CD14-positive monocyte (primary cell): ENCODE measurements at regions not wholly inside any gene's neighbourhood (a gene's known extent, or its start where the extent isn't known, plus 50 kb on each side); places are given as distances from the start of the nearest gene placed in this dataset.

ENCODE experiments used
- DNase-seq, 3 donors: peaks; one replicate each; pipeline ENCODE4 v3.0.0-alpha.2; 2011 to 2022
- H2AFZ ChIP-seq: 2 replicates; pipeline ENCODE4 v1.6.0; 2012; ENCODE audit warnings: mild to moderate bottlenecking, low read depth, low read length, inconsistent platforms; ENCODE audit not compliant: insufficient read depth, poor library complexity, severe bottlenecking
- H3K27ac ChIP-seq, 2 donors: 1 replicate in 1 of 2; 2 replicates in 1 of 2; pipeline ENCODE4 v1.5.1; 2012 to 2013; ENCODE audit warnings: low read length in 2 of 2, control low read depth in 1 of 2, inconsistent platforms in 1 of 2, low read depth in 1 of 2, mild to moderate bottlenecking in 1 of 2
- H3K27me3 ChIP-seq, 2 donors: one replicate each; pipeline versions ENCODE4 v1.6.0 to v1.6.1; 2011 to 2013; ENCODE audit warnings: low read length in 2 of 2; ENCODE audit not compliant: control insufficient read depth in 2 of 2, insufficient read depth in 2 of 2
- H3K36me3 ChIP-seq, 2 donors: replicated peaks in 1 of 2; 1 replicate in 1 of 2; 2 replicates in 1 of 2; pipeline versions ENCODE4 v1.5.1 to v1.6.1; 2012 to 2013; ENCODE audit warnings: low read length in 2 of 2, control low read depth in 1 of 2, inconsistent platforms in 1 of 2, mild to moderate bottlenecking in 1 of 2; ENCODE audit not compliant: insufficient read depth in 2 of 2, control insufficient read depth in 1 of 2
- H3K4me1 ChIP-seq, 2 donors: 1 replicate in 1 of 2; 2 replicates in 1 of 2; pipeline versions ENCODE4 v1.5.1 to v1.6.1; 2012 to 2013; ENCODE audit warnings: low read length in 2 of 2, control low read depth in 1 of 2, inconsistent platforms in 1 of 2, mild to moderate bottlenecking in 1 of 2, moderate library complexity in 1 of 2; ENCODE audit not compliant: insufficient read depth in 2 of 2, control insufficient read depth in 1 of 2
- H3K4me2 ChIP-seq: replicated peaks from 2 replicates; pipeline ENCODE3; 2012; ENCODE audit warnings: low read length, moderate library complexity, mild to moderate bottlenecking; ENCODE audit not compliant: poor library complexity, severe bottlenecking; ENCODE audit errors: extremely low read depth
- H3K4me3 ChIP-seq, 3 experiments: fragments of 200-600 bp in 1 of 3; sonication (generic) in 1 of 3; replicated peaks in 1 of 3; 1 replicate in 2 of 3; 2 replicates in 1 of 3; pipeline ENCODE4 v1.5.1; 2011 to 2013; ENCODE audit warnings: low read length in 3 of 3, mild to moderate bottlenecking in 3 of 3, control low read depth in 2 of 3, low read depth in 2 of 3, inconsistent platforms in 1 of 3, moderate library complexity in 1 of 3
- H3K79me2 ChIP-seq: 2 replicates; pipeline ENCODE4 v1.6.0; 2012; ENCODE audit warnings: mild to moderate bottlenecking, control low read depth, inconsistent platforms, low read length, moderate library complexity; ENCODE audit not compliant: insufficient read depth
- H3K9ac ChIP-seq: 2 replicates; pipeline ENCODE4 v1.6.0; 2017; ENCODE audit warnings: low read length, mild to moderate bottlenecking; ENCODE audit not compliant: insufficient read depth, poor library complexity, severe bottlenecking
- H3K9me3 ChIP-seq, 2 donors: replicated peaks in 1 of 2; 1 replicate in 1 of 2; 2 replicates in 1 of 2; pipeline versions ENCODE4 v1.5.1 to v1.6.1; 2012 to 2013; ENCODE audit warnings: low read length in 2 of 2, control low read depth in 1 of 2; ENCODE audit not compliant: control insufficient read depth in 1 of 2, insufficient read depth in 1 of 2
- H4K20me1 ChIP-seq: 2 replicates; pipeline ENCODE4 v1.6.0; 2012; ENCODE audit warnings: mild to moderate bottlenecking, low read length, control low read depth, moderate library complexity; ENCODE audit not compliant: insufficient read depth
- H3K27ac Mint-ChIP-seq, 7 donors: one replicate each; pipeline ENCODE4 v1.8.0; 2020; ENCODE audit warnings: mild to moderate bottlenecking in 7 of 7, mixed read lengths in 7 of 7, moderate library complexity in 6 of 7, inconsistent platforms in 2 of 7
- H3K27me3 Mint-ChIP-seq, 3 donors: one replicate each; pipeline ENCODE4 v1.8.0; 2021 to 2022; ENCODE audit warnings: low read depth in 3 of 3, mild to moderate bottlenecking in 3 of 3, mixed read lengths in 3 of 3, moderate library complexity in 3 of 3, inconsistent platforms in 1 of 3
- H3K36me3 Mint-ChIP-seq, 2 donors: one replicate each; pipeline ENCODE4 v1.8.0; 2020; ENCODE audit warnings: mixed read lengths in 2 of 2, inconsistent platforms in 1 of 2, mild to moderate bottlenecking in 1 of 2
- H3K4me1 Mint-ChIP-seq: one replicate; pipeline ENCODE4 v1.8.0; 2020; ENCODE audit warnings: mild to moderate bottlenecking, mixed read lengths
- H3K4me3 Mint-ChIP-seq, 2 donors: one replicate each; pipeline ENCODE4 v1.8.0; 2020; ENCODE audit warnings: mild to moderate bottlenecking in 2 of 2, mixed read lengths in 2 of 2, moderate library complexity in 1 of 2
- H3K9me3 Mint-ChIP-seq, 7 donors: one replicate each; pipeline ENCODE4 v1.8.0; 2020 to 2022; ENCODE audit warnings: mixed read lengths in 7 of 7, mild to moderate bottlenecking in 6 of 7, moderate library complexity in 6 of 7, inconsistent platforms in 2 of 7
- CTCF ChIP-seq: fragments of 200-600 bp; IDR thresholded peaks from one replicate; pipeline ENCODE4 v1.8.0; 2022; ENCODE audit warnings: antibody characterized with exemption, mild to moderate bottlenecking
- WGBS: methylation state at CpG from one replicate; pipeline ENCODE4 v1.1.5; 2013; ENCODE audit warnings: missing lambda C conversion rate; ENCODE audit not compliant: insufficient coverage; 5-methylcytosine and 5-hydroxymethylcytosine counted together
- intact Hi-C, 2 donors: fragments of 100-400 bp; cut with micrococcal nuclease; formaldehyde crosslinking; loops; one replicate each; pipeline versions ENCODE4 v1.15.0 to v1.15.1; 2023

GRCh38 chr15:79171320-79172031 is 80.9 kb upstream of the RASGRF1 start:
- intact Hi-C loops: no loop called here
- no peak for DNase-seq
- no peak overlapping the region for H2AFZ ChIP-seq
- H3K27me3 ChIP-seq: peaks cover 3 to 4% of the 10 kb centered on the region in 2 donors
- H3K4me1 ChIP-seq: no peaks in the 10 kb centered on the region
- no peak overlapping the region for H3K4me2 ChIP-seq
- H3K4me1 Mint-ChIP-seq: no peaks in the 10 kb centered on the region
- WGBS: 65% methylated on average over 8 of the region's 11 CpGs
- peaks cover 0 to 3% (median 0%) of the 10 kb centered on the region in 7 donors for H3K9me3 Mint-ChIP-seq
- no peaks in the 10 kb centered on the region for H4K20me1 ChIP-seq
- no peak overlapping the region for H3K4me3 Mint-ChIP-seq
- no peak for TF ChIP-seq CTCF
- H3K4me3 ChIP-seq: no peak overlapping the region
- no peaks in the 10 kb centered on the region for H3K36me3 Mint-ChIP-seq
- no peak overlapping the region for H3K9ac ChIP-seq
- H3K9me3 ChIP-seq: no peaks in the 10 kb centered on the region
- H3K27ac ChIP-seq: no peak overlapping the region
- H3K27ac Mint-ChIP-seq: no peak overlapping the region
- no peaks in the 10 kb centered on the region for H3K36me3 ChIP-seq
- H3K79me2 ChIP-seq: no peaks in the 10 kb centered on the region
- H3K27me3 Mint-ChIP-seq: peaks cover 15 to 32% (median 19%) of the 10 kb centered on the region in 3 donors

GRCh38 chr15:79170256-79170664 is 79.7 kb upstream of the RASGRF1 start:
- H3K36me3 ChIP-seq: no peaks in the 10 kb centered on the region
- no peak overlapping the region for H3K4me2 ChIP-seq
- H3K27me3 ChIP-seq: peaks cover 3 to 4% of the 10 kb centered on the region in 2 donors
- no peak for TF ChIP-seq CTCF
- Mint-ChIP-seq H3K4me3 (no peak overlapping the region), H3K27ac (no peak overlapping the region), H3K27me3 (peaks cover 12 to 28% (median 18%) of the 10 kb centered on the region in 3 donors), H3K9me3 (peaks cover 0 to 3% (median 0%) of the 10 kb centered on the region in 7 donors), H3K4me1 (no peaks in the 10 kb centered on the region), H3K36me3 (no peaks in the 10 kb centered on the region)
- H3K79me2 ChIP-seq: no peaks in the 10 kb centered on the region
- H2AFZ ChIP-seq: no peak overlapping the region
- DNase-seq: no peak
- no peak overlapping the region for H3K27ac ChIP-seq
- no peaks in the 10 kb centered on the region for H3K4me1 ChIP-seq
- H3K4me3 ChIP-seq: no peak overlapping the region
- H4K20me1 ChIP-seq: no peaks in the 10 kb centered on the region
- H3K9ac ChIP-seq: no peak overlapping the region
- intact Hi-C loops: no loop called here
- H3K9me3 ChIP-seq: no peaks in the 10 kb centered on the region
- 80% methylated on average over 6 of the region's 6 CpGs for WGBS
